ENCODE measurements at regions not wholly inside any gene's neighbourhood (a gene's known extent, or its start where the extent isn't known, plus 50 kb on each side); places are given as distances from the start of the nearest gene placed in this dataset.

DNA sequence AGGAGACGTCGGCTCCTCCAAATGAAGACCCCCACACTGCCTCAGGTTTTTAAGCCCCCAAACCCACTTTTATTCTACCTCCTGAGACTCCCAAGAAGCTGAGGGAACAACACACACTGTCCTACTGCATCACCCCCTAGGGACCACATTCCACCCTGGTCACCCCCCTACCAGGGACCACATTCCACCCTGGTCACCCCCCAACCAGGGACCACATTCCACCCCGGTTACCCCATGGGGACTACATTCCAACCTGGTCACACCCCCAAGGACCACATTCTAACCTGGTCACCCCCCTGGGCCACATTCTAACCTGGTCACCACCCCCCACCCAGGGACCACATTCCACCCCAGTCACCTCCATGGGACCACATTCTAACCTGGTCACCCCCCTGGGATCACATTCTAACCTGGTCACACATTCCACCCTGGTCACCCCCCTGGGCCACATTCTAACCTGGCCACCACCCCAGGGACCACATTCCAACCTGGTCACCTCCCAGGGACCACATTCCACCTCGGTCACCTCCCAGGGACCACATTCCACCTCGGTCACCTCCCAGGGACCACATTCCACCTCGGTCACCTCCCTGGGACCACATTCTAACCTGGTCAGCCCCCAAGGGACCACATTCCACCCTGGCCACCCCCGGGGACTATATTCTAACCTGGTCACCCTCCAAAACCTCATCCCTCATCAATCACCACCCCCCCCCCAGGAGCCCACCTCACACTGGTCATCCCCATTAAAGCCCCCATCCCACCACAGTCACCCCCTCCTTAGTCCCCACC is 587.6 kb downstream of the NPHP4 start:
- ATAC-seq (no peak), DNase-seq (ENCODE audit: low read depth, low spot score) (no peak), FAIRE-seq (no peak)
- no TSS peak for BruUV-seq (replicated peaks)
- intact Hi-C loops (cut with micrococcal nuclease; ENCODE audit: unreplicated experiment): no loop called here
- Histone ChIP-seq H3K9me3 (replicated peaks; ENCODE audit: control insufficient read depth, insufficient read depth, low read length) (no peaks in the 10 kb centered on the region; the same call in 2 of the 3 replicates), H4K20me1 (ENCODE audit: control insufficient read depth, insufficient read depth) (no peaks in the 10 kb centered on the region), H2AFZ (ENCODE audit: control insufficient read depth, low read depth, low read length) (no peak overlapping the region), H3K4me3 (no peak overlapping the region), H3K9ac (ENCODE audit: control insufficient read depth, insufficient read depth, low read length) (no peak overlapping the region), H3K36me3 (ENCODE audit: control insufficient read depth in 2 of 2, insufficient read depth in 2 of 2, low read length in 1 of 2) (no peaks in the 10 kb centered on the region), H3K27me3 (replicated peaks in 1 of 2; ENCODE audit: control insufficient read depth in 2 of 2, insufficient read depth in 2 of 2, low read length in 1 of 2) (no peaks in the 10 kb centered on the region), H3K4me1 (ENCODE audit: control insufficient read depth, insufficient read depth, low read length) (no peaks in the 10 kb centered on the region), H3K27ac (ENCODE audit: control insufficient read depth, insufficient read depth) (no peak overlapping the region), H3K79me2 (ENCODE audit: control insufficient read depth, insufficient read depth, low read length) (no peaks in the 10 kb centered on the region), H3K4me2 (ENCODE audit: control insufficient read depth, insufficient read depth) (no peak overlapping the region)
- POLR2A ChIA-PET: no interaction called here
- SMC1A ChIA-PET (ENCODE audit: uncharacterized antibody, unreplicated experiment): no interaction called here
- in situ Hi-C loops (cut with MboI): no loop called here
- CTCF ChIA-PET: no interaction called here
- TF ChIP-seq, protein P1, sequence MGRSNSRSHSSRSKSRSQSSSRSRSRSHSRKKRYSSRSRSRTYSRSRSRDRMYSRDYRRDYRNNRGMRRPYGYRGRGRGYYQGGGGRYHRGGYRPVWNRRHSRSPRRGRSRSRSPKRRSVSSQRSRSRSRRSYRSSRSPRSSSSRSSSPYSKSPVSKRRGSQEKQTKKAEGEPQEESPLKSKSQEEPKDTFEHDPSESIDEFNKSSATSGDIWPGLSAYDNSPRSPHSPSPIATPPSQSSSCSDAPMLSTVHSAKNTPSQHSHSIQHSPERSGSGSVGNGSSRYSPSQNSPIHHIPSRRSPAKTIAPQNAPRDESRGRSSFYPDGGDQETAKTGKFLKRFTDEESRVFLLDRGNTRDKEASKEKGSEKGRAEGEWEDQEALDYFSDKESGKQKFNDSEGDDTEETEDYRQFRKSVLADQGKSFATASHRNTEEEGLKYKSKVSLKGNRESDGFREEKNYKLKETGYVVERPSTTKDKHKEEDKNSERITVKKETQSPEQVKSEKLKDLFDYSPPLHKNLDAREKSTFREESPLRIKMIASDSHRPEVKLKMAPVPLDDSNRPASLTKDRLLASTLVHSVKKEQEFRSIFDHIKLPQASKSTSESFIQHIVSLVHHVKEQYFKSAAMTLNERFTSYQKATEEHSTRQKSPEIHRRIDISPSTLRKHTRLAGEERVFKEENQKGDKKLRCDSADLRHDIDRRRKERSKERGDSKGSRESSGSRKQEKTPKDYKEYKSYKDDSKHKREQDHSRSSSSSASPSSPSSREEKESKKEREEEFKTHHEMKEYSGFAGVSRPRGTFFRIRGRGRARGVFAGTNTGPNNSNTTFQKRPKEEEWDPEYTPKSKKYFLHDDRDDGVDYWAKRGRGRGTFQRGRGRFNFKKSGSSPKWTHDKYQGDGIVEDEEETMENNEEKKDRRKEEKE (IDR thresholded peaks at IDR 0.05): no peak
- TF ChIP-seq, protein P2, sequence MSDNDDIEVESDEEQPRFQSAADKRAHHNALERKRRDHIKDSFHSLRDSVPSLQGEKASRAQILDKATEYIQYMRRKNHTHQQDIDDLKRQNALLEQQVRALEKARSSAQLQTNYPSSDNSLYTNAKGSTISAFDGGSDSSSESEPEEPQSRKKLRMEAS (IDR thresholded peaks at IDR 0.05; ENCODE audit: low read depth, low read length): no peak
- TF ChIP-seq ZNF207 (IDR thresholded peaks at IDR 0.05; ENCODE audit: borderline replicate concordance) (no peak), RB1 (IDR thresholded peaks at IDR 0.05; ENCODE audit: borderline replicate concordance) (no peak), IKZF2 (IDR thresholded peaks at IDR 0.05) (no peak), CHD2 (IDR thresholded peaks at IDR 0.05; ENCODE audit: borderline replicate concordance, low read depth, low read length) (no peak), TARDBP (IDR thresholded peaks at IDR 0.05; ENCODE audit: borderline replicate concordance) (no peak), SRF (IDR thresholded peaks at IDR 0.05; ENCODE audit: low read depth in 2 of 2, low read length in 2 of 2) (no peak)
- 6% methylated on average over 7 of the region's 7 CpGs for WGBS (ENCODE audit: insufficient coverage, insufficient replicate concordance, low lambda C conversion rate, missing lambda C conversion rate)
- RAD21 ChIA-PET (ENCODE audit: unreplicated experiment): no interaction called here
